ENCODE measurements at regions not wholly inside any gene's neighbourhood (a gene's known extent, or its start where the extent isn't known, plus 50 kb on each side); places are given as distances from the start of the nearest gene placed in this dataset.
"Not testable (repeated sequence)": the region's sequence is repeated elsewhere in the genome, so short reads cannot be mapped to it uniquely, and the experiment has no call there.

DNA sequence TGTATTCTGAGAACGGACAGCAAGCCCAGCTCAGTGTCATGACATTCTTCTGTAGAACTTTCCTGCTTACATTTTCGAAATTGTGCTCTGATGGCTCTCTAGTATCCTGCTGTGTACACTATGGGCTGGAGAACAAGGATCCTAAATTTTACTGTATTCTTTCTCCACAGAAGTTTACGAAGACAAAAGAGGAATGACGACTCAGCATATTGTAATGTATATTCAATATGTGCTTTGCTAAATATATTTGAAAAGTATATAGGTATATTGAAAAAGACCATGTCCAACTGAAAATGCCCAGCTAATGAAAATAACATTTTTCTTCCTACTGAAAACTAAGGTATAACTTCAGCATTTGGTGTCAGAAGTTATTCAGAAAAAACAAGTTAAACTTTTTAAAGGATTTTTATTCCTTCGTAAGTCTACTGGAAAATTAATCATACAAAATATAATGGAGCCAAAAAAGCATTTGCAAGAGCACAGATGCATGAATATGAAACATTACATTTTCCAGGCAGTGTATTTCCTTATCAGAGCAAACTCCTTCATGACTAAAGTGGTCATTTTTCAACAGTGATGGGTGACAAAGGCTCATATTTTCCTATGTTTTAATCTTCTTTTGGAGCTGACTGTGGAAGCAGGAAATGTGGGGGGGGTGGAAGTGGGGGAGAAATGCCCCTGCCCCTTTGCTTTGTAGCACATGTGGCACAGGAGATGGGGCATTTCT is 143.8 kb upstream of the THUMPD2 start:
- DNase-seq (ENCODE audit: low read depth) = no peak
- TF ChIP-seq CTCF (IDR thresholded peaks at IDR 0.05; ENCODE audit: insufficient read depth, low read depth, low read length) = no peak
- no peak overlapping the region for H3K4me3 ChIP-seq (ENCODE audit: low read depth, low read length)

DNA sequence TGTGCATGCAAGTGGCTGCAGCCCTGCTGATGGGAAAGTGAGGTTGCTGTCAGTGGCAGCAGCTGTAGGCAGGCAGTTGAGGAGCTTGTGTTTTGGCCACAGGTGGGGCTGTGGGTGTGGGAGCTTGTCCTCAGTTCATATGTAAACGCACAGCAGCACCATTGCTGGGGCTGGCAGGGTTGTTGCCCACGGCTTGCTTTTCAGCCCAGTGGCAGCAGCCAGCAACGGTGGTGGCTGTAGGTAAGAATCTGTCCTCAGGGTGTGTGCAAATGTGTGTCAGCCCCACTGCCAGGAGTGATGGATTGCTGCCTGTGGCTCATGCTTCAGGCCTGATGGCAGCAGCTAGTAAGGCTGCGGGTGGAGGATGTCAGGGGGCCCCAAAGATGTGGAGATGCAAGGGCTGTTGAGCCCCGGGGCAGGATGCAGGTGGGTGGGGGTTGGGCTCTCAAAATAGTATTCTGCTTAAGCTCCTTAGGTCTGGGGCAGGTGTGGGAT is 141.3 kb upstream of the THUMPD2 start:
- no peak for DNase-seq (ENCODE audit: low read depth)
- TF ChIP-seq CTCF (IDR thresholded peaks at IDR 0.05; ENCODE audit: insufficient read depth, low read depth, low read length) = no peak
- no peak overlapping the region for H3K4me3 ChIP-seq (ENCODE audit: low read depth, low read length)

GRCh38 chr2:39919511-39920306 is 140.7 kb upstream of the THUMPD2 start:
- TF ChIP-seq CTCF (IDR thresholded peaks at IDR 0.05; ENCODE audit: insufficient read depth, low read depth, low read length) = no peak
- H3K4me3 ChIP-seq (ENCODE audit: low read depth, low read length) = no peak overlapping the region
- no peak for DNase-seq (ENCODE audit: low read depth)

GRCh38 chr2:39918886-39919285 is 139.8 kb upstream of the THUMPD2 start:
- no peak for DNase-seq (ENCODE audit: low read depth)

DNA sequence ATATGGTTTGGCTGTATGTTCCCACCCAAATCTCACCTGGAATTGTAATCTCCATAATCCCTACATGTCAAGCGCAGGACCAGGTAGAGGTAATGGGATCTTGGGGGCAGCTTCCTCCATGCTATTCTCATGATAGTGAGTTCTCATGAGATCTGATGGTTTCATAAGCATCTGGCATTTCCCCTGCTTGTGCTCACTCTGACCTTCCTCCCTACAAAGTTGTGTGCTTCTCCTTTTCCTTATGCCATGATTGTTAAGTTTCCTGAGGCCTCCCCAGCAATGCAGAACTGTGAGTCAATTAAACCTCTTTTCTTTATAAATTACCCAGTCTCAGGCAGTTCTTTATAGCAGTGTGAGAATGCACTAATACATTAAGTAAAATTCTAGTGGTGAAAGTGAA is 138.3 kb upstream of the THUMPD2 start:
- H3K4me3 ChIP-seq (ENCODE audit: low read depth, low read length); DNase-seq (ENCODE audit: low read depth): not testable (repeated sequence)

More at GRCh38 chr2:39918886-39919285, 139.8 kb upstream of the THUMPD2 start:
- TF ChIP-seq CTCF (IDR thresholded peaks at IDR 0.05; ENCODE audit: insufficient read depth, low read depth, low read length) = no peak
- H3K4me3 ChIP-seq (ENCODE audit: low read depth, low read length) = no peak overlapping the region

- no peak for TF ChIP-seq CTCF (IDR thresholded peaks at IDR 0.05; ENCODE audit: insufficient read depth, low read depth, low read length)
- DNase-seq (ENCODE audit: low read depth) = no peak
- no peak overlapping the region for H3K4me3 ChIP-seq (ENCODE audit: low read depth, low read length)
Observed at GRCh38 chr2:39914949-39915348, 135.9 kb upstream of the THUMPD2 start.

Data from fibroblast of villous mesenchyme (primary cell).